ENCODE measurements at regions not wholly inside any gene's neighbourhood (a gene's known extent, or its start where the extent isn't known, plus 50 kb on each side); places are given as distances from the start of the nearest gene placed in this dataset.

DNA sequence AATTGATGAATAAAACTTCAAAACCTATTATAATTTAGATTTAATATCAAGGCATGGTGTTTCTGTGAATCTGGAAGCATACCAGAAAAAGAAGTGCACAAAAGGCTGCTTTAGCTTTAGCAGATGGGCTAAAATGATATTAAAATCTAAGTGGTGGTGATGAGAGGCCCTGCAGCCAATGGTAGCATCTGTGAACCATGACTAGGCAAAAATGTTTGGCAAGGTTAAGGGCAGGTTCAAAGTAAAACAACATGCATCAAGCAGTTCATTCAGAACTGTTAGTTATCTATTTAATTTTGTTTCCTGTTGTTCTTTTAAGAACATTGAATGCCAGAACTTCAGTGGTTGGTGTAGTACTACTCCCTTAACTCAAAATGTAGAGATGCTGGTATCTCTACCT, 1736.9 kb upstream of the CELF4 start:
- no peak for TF ChIP-seq POLR2AphosphoS5 (IDR thresholded peaks at IDR 0.05; ENCODE audit: low read depth, low read length)
- TF ChIP-seq, protein P1, sequence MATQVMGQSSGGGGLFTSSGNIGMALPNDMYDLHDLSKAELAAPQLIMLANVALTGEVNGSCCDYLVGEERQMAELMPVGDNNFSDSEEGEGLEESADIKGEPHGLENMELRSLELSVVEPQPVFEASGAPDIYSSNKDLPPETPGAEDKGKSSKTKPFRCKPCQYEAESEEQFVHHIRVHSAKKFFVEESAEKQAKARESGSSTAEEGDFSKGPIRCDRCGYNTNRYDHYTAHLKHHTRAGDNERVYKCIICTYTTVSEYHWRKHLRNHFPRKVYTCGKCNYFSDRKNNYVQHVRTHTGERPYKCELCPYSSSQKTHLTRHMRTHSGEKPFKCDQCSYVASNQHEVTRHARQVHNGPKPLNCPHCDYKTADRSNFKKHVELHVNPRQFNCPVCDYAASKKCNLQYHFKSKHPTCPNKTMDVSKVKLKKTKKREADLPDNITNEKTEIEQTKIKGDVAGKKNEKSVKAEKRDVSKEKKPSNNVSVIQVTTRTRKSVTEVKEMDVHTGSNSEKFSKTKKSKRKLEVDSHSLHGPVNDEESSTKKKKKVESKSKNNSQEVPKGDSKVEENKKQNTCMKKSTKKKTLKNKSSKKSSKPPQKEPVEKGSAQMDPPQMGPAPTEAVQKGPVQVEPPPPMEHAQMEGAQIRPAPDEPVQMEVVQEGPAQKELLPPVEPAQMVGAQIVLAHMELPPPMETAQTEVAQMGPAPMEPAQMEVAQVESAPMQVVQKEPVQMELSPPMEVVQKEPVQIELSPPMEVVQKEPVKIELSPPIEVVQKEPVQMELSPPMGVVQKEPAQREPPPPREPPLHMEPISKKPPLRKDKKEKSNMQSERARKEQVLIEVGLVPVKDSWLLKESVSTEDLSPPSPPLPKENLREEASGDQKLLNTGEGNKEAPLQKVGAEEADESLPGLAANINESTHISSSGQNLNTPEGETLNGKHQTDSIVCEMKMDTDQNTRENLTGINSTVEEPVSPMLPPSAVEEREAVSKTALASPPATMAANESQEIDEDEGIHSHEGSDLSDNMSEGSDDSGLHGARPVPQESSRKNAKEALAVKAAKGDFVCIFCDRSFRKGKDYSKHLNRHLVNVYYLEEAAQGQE (IDR thresholded peaks at IDR 0.05; ENCODE audit: insufficient read depth in 1 of 2, low read depth in 2 of 2, low read length in 2 of 2): no peak
- TF ChIP-seq SIN3A (IDR thresholded peaks at IDR 0.05; ENCODE audit: borderline replicate concordance, insufficient read depth, low read length): no peak
- no peak for TF ChIP-seq TAF1 (IDR thresholded peaks at IDR 0.05; ENCODE audit: borderline replicate concordance, insufficient read depth, low read length)

Data from PFSK-1 (cell line).